Sigmoid colon (tissue), 6 donors: ENCODE measurements at regions not wholly inside any gene's neighbourhood (a gene's known extent, or its start where the extent isn't known, plus 50 kb on each side); places are given as distances from the start of the nearest gene placed in this dataset.
A peak's percentile ranks its signal among the peaks of the same experiment; 100 is the strongest.

Source experiments
- DNase-seq: peaks from one replicate; pipeline ENCODE4 v3.0.0-alpha.2; 2019
- H3K27ac ChIP-seq, 4 donors: fragments of 200-600 bp; sonication (generic); one replicate each; pipeline ENCODE4 v1.5.1; 2016 to 2019; ENCODE audit warnings: mild to moderate bottlenecking in 1 of 4
- H3K27me3 ChIP-seq, 3 donors: fragments of 200-600 bp; sonication (generic); one replicate each; pipeline ENCODE4 v1.5.1; 2019; ENCODE audit warnings: mild to moderate bottlenecking in 1 of 3
- H3K36me3 ChIP-seq, 4 donors: fragments of 200-600 bp; sonication (generic); one replicate each; pipeline ENCODE4 v1.5.1; 2016 to 2019
- H3K4me1 ChIP-seq, 4 donors: fragments of 200-600 bp; sonication (generic); one replicate each; pipeline ENCODE4 v1.5.1; 2017 to 2019
- H3K4me3 ChIP-seq, 4 donors: fragments of 200-600 bp; sonication (generic); one replicate each; pipeline ENCODE4 v1.5.1; 2017 to 2019; ENCODE audit warnings: mild to moderate bottlenecking in 2 of 4, moderate library complexity in 1 of 4
- H3K9me3 ChIP-seq, 4 donors: fragments of 200-600 bp in 3 of 4; sonication (generic) in 3 of 4; one replicate each; pipeline versions ENCODE4 v1.5.1 to v1.6.1; 2013 to 2019
- CTCF ChIP-seq, 4 experiments: fragments of 450-650 bp in 3 of 4; fragments of 200-600 bp in 1 of 4; IDR thresholded peaks; one replicate each; pipeline ENCODE4 v1.5.1; 2016 to 2019; ENCODE audit warnings: antibody characterized with exemption in 4 of 4, mild to moderate bottlenecking in 3 of 4, moderate library complexity in 2 of 4
- EP300 ChIP-seq, 4 donors: sonication (generic); formaldehyde crosslinking; IDR thresholded peaks; one replicate each; pipeline ENCODE4 v1.6.1; 2017; ENCODE audit warnings: antibody characterized with exemption in 4 of 4
- POLR2A ChIP-seq, 2 donors: fragments of 450-650 bp; IDR thresholded peaks; one replicate each; pipeline ENCODE4 v1.6.1; 2016; ENCODE audit warnings: antibody characterized with exemption in 2 of 2, mild to moderate bottlenecking in 2 of 2, moderate library complexity in 2 of 2
- POLR2AphosphoS5 ChIP-seq, 4 donors: sonication (generic); formaldehyde crosslinking; IDR thresholded peaks; one replicate each; pipeline ENCODE4 v1.6.1; 2017; ENCODE audit warnings: antibody characterized with exemption in 4 of 4
- WGBS, 2 donors: extraction: QIAGEN DNeasy Blood & Tissue Kit; methylation state at CpG; one replicate each; pipeline ENCODE4 v1.1.7; 2013; 5-methylcytosine and 5-hydroxymethylcytosine counted together
- intact Hi-C: fragments of 100-400 bp; cut with DNase I; formaldehyde crosslinking; loops from one replicate; pipeline ENCODE4 v1.15.1; 2023
- donor health status: healthy with polysubstance abuse.
- donor health status: healthy.

- Histone ChIP-seq H3K27me3 (no peaks in the 10 kb centered on the region), H3K4me3 (no peak overlapping the region), H3K36me3 (no peaks in the 10 kb centered on the region), H3K9me3 (no peaks in the 10 kb centered on the region), H3K27ac (no peak overlapping the region), H3K4me1 (no peaks in the 10 kb centered on the region)
- no peak for DNase-seq
- intact Hi-C loops = no loop called here
- WGBS, 2 donors = 59 to 60% methylated on average over 9 of the region's 9 CpGs
- no peak for TF ChIP-seq EP300 (IDR thresholded peaks at IDR 0.05)
- TF ChIP-seq CTCF (IDR thresholded peaks at IDR 0.05) = no peak
- no peak for TF ChIP-seq POLR2AphosphoS5 (IDR thresholded peaks at IDR 0.05)
- no peak for TF ChIP-seq POLR2A (IDR thresholded peaks at IDR 0.05)
Measured at GRCh38 chr4:55181010-55182005, 55.9 kb upstream of the KDR start.

- 44 to 64% methylated on average over 8 of the region's 8 CpGs for WGBS, 2 donors
- Histone ChIP-seq H3K36me3 (no peaks in the 10 kb centered on the region), H3K4me1 (no peaks in the 10 kb centered on the region), H3K4me3 (no peak overlapping the region), H3K9me3 (no peaks in the 10 kb centered on the region), H3K27me3 (no peaks in the 10 kb centered on the region), H3K27ac (peak overlapping the region in 1 of 4 donors; percentile 14)
- intact Hi-C loops = no loop called here
- no peak for DNase-seq
- no peak for TF ChIP-seq POLR2AphosphoS5 (IDR thresholded peaks at IDR 0.05)
- TF ChIP-seq EP300 (IDR thresholded peaks at IDR 0.05) = no peak
- no peak for TF ChIP-seq POLR2A (IDR thresholded peaks at IDR 0.05)
- TF ChIP-seq CTCF (IDR thresholded peaks at IDR 0.05) = no peak
Measured at GRCh38 chr4:55183926-55184599, 58.7 kb upstream of the KDR start.

GRCh38 chr4:55184600-55185523, 59.5 kb upstream of the KDR start:
- DNase-seq = no peak
- no peaks in the 10 kb centered on the region for H3K9me3 ChIP-seq
- intact Hi-C loops = no loop called here
- TF ChIP-seq POLR2A (IDR thresholded peaks at IDR 0.05) = no peak
- peak in 1 of 4 donors; percentile 14 for TF ChIP-seq POLR2AphosphoS5 (IDR thresholded peaks at IDR 0.05)
- H3K4me1 ChIP-seq = no peaks in the 10 kb centered on the region
- H3K4me3 ChIP-seq = no peak overlapping the region
- WGBS, 2 donors = 45 to 66% methylated on average over 9 of the region's 9 CpGs
- peak overlapping the region in 2 of 4 donors; percentile 14 to 30 for H3K27ac ChIP-seq
- H3K36me3 ChIP-seq = no peaks in the 10 kb centered on the region
- H3K27me3 ChIP-seq = no peaks in the 10 kb centered on the region

- intact Hi-C loops = no loop called here
- Histone ChIP-seq H3K36me3 (no peaks in the 10 kb centered on the region), H3K4me3 (no peak overlapping the region), H3K27ac (no peak overlapping the region), H3K9me3 (no peaks in the 10 kb centered on the region), H3K27me3 (no peaks in the 10 kb centered on the region), H3K4me1 (no peaks in the 10 kb centered on the region)
- DNase-seq = no peak
- TF ChIP-seq EP300 (IDR thresholded peaks at IDR 0.05) = no peak
- TF ChIP-seq POLR2A (IDR thresholded peaks at IDR 0.05) = no peak
- no peak for TF ChIP-seq POLR2AphosphoS5 (IDR thresholded peaks at IDR 0.05)
- TF ChIP-seq CTCF (IDR thresholded peaks at IDR 0.05) = no peak
Measured at GRCh38 chr4:55186123-55186522, 60.7 kb upstream of the KDR start.
